ENCODE measurements at regions not wholly inside any gene's neighbourhood (a gene's known extent, or its start where the extent isn't known, plus 50 kb on each side); places are given as distances from the start of the nearest gene placed in this dataset.

- TF ChIP-seq CHD7 (IDR thresholded peaks at IDR 0.05; ENCODE audit: insufficient replicate concordance, low read length), result no peak
These were observed 87.2 kb upstream of the FRMD6 start (continued) for GRCh38 chr14:51564460-51564859.

Measured in H1 (cell line).